Hippocampal formation (tissue), 2 donors: ENCODE measurements at regions not wholly inside any gene's neighbourhood (a gene's known extent, or its start where the extent isn't known, plus 50 kb on each side); places are given as distances from the start of the nearest gene placed in this dataset.
"Not testable (repeated sequence)": the region's sequence is repeated elsewhere in the genome, so short reads cannot be mapped to it uniquely, and the experiment has no call there.

Experiments
- DNase-seq, 2 donors: peaks; one replicate each; lab custom pipeline; 2025; lab: John Stamatoyannopoulos, UW

GRCh38 chrX:99988532-99988931, 421.5 kb downstream of the PCDH19 start:
- not testable (repeated sequence) for DNase-seq

- no peak for DNase-seq
Observed at GRCh38 chrX:99973572-99974226, 436.4 kb downstream of the PCDH19 start.

- no peak for DNase-seq
Observed at GRCh38 chrX:99939883-99940232, 470.2 kb downstream of the PCDH19 start.

GRCh38 chrX:99939206-99939882, 470.7 kb downstream of the PCDH19 start:
- DNase-seq, result not testable (repeated sequence)

- DNase-seq, result no peak
Observed at GRCh38 chrX:99938464-99938863, 471.6 kb downstream of the PCDH19 start.

GRCh38 chrX:99933865-99934264, 476.2 kb downstream of the PCDH19 start:
- DNase-seq, result no peak

GRCh38 chrX:99914635-99915034, 495.4 kb downstream of the PCDH19 start:
- no peak for DNase-seq

- DNase-seq, result no peak
Observed at GRCh38 chrX:99913611-99914010, 496.5 kb downstream of the PCDH19 start.

- no peak for DNase-seq
Observed at GRCh38 chrX:99909946-99910345, 500.1 kb downstream of the PCDH19 start.

GRCh38 chrX:99901091-99901490, 509.0 kb downstream of the PCDH19 start:
- no peak for DNase-seq

- no peak for DNase-seq
Observed at GRCh38 chrX:99887918-99888317, 522.2 kb downstream of the PCDH19 start.

GRCh38 chrX:99857455-99857854, 552.6 kb downstream of the PCDH19 start:
- no peak for DNase-seq

- DNase-seq, result no peak
Observed at GRCh38 chrX:99833821-99834220, 576.3 kb downstream of the PCDH19 start.

- DNase-seq, result no peak
Observed at GRCh38 chrX:99820197-99820596, 589.9 kb downstream of the PCDH19 start.

GRCh38 chrX:99800016-99800415, 610.1 kb downstream of the PCDH19 start:
- DNase-seq, result no peak

GRCh38 chrX:99798936-99799335, 611.1 kb downstream of the PCDH19 start:
- no peak for DNase-seq

- no peak for DNase-seq
Observed at GRCh38 chrX:99795495-99795894, 614.6 kb downstream of the PCDH19 start.

GRCh38 chrX:99782516-99783040, 627.5 kb downstream of the PCDH19 start:
- DNase-seq, result no peak

- DNase-seq, result no peak
Observed at GRCh38 chrX:99777912-99778311, 632.2 kb downstream of the PCDH19 start.

- DNase-seq, result no peak
Observed at GRCh38 chrX:99761731-99762130, 648.3 kb downstream of the PCDH19 start.

GRCh38 chrX:99752776-99753175, 657.3 kb downstream of the PCDH19 start:
- no peak for DNase-seq

- DNase-seq, result no peak
Observed at GRCh38 chrX:99750721-99751120, 659.4 kb downstream of the PCDH19 start.

- DNase-seq, result no peak
Observed at GRCh38 chrX:99722094-99722493, 688.0 kb downstream of the PCDH19 start.

- no peak for DNase-seq
Observed at GRCh38 chrX:99719140-99719539, 690.9 kb downstream of the PCDH19 start.
